ENCODE measurements at regions not wholly inside any gene's neighbourhood (a gene's known extent, or its start where the extent isn't known, plus 50 kb on each side); places are given as distances from the start of the nearest gene placed in this dataset.

- Histone ChIP-seq H3K27me3 (ENCODE audit: insufficient read depth, low read length, poor library complexity) (no peaks in the 10 kb centered on the region), H3K36me3 (ENCODE audit: insufficient read depth, low read length) (no peaks in the 10 kb centered on the region), H3K4me1 (ENCODE audit: insufficient read depth, low read length) (peaks cover 24% of the 10 kb centered on the region), H4K20me1 (ENCODE audit: insufficient read depth, low read length) (no peaks in the 10 kb centered on the region), H2AFZ (ENCODE audit: low read depth, low read length) (no peak overlapping the region), H3K79me2 (ENCODE audit: insufficient read depth, low read length) (no peaks in the 10 kb centered on the region), H3K9ac (ENCODE audit: low read depth, low read length) (no peak overlapping the region), H3K4me2 (ENCODE audit: insufficient read depth, low read length) (no peak overlapping the region), H3K27ac (ENCODE audit: low read length) (no peak overlapping the region), H3K9me3 (ENCODE audit: insufficient read depth, low read length, severe bottlenecking) (no peaks in the 10 kb centered on the region), H3K4me3 (ENCODE audit: low read depth in 1 of 2, low read length in 2 of 2) (no peak overlapping the region)
- DNase-seq (no peak), ATAC-seq (ENCODE audit: insufficient read depth, low read depth) (no peak)
- TF ChIP-seq EZH2 (IDR thresholded peaks at IDR 0.05; ENCODE audit: borderline replicate concordance, low read depth, low read length, severe bottlenecking): no peak
- TF ChIP-seq, protein P1, sequence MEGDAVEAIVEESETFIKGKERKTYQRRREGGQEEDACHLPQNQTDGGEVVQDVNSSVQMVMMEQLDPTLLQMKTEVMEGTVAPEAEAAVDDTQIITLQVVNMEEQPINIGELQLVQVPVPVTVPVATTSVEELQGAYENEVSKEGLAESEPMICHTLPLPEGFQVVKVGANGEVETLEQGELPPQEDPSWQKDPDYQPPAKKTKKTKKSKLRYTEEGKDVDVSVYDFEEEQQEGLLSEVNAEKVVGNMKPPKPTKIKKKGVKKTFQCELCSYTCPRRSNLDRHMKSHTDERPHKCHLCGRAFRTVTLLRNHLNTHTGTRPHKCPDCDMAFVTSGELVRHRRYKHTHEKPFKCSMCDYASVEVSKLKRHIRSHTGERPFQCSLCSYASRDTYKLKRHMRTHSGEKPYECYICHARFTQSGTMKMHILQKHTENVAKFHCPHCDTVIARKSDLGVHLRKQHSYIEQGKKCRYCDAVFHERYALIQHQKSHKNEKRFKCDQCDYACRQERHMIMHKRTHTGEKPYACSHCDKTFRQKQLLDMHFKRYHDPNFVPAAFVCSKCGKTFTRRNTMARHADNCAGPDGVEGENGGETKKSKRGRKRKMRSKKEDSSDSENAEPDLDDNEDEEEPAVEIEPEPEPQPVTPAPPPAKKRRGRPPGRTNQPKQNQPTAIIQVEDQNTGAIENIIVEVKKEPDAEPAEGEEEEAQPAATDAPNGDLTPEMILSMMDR (IDR thresholded peaks at IDR 0.05; ENCODE audit: borderline replicate concordance, extremely low read depth, low read length, poor library complexity, severe bottlenecking): no peak
Measured at GRCh38 chr5:68418680-68419079, 203.1 kb downstream of the PIK3R1 start.

GRCh38 chr5:68419081-68419636, 203.6 kb downstream of the PIK3R1 start:
- H3K79me2 ChIP-seq (ENCODE audit: insufficient read depth, low read length): no peaks in the 10 kb centered on the region
- H3K36me3 ChIP-seq (ENCODE audit: insufficient read depth, low read length): no peaks in the 10 kb centered on the region
- ATAC-seq (ENCODE audit: insufficient read depth, low read depth) (no peak), DNase-seq (no peak)
- no peak overlapping the region for H3K4me2 ChIP-seq (ENCODE audit: insufficient read depth, low read length)
- H3K4me3 ChIP-seq (ENCODE audit: low read depth in 1 of 2, low read length in 2 of 2): no peak overlapping the region
- TF ChIP-seq EZH2 (IDR thresholded peaks at IDR 0.05; ENCODE audit: borderline replicate concordance, low read depth, low read length, severe bottlenecking): no peak
- TF ChIP-seq, protein P1 (IDR thresholded peaks at IDR 0.05; ENCODE audit: borderline replicate concordance, extremely low read depth, low read length, poor library complexity, severe bottlenecking): no peak
- H3K4me1 ChIP-seq (ENCODE audit: insufficient read depth, low read length): peaks cover 19% of the 10 kb centered on the region
- H2AFZ ChIP-seq (ENCODE audit: low read depth, low read length): no peak overlapping the region
- no peaks in the 10 kb centered on the region for H3K9me3 ChIP-seq (ENCODE audit: insufficient read depth, low read length, severe bottlenecking)
- no peak overlapping the region for H3K9ac ChIP-seq (ENCODE audit: low read depth, low read length)
- no peaks in the 10 kb centered on the region for H4K20me1 ChIP-seq (ENCODE audit: insufficient read depth, low read length)
- H3K27ac ChIP-seq (ENCODE audit: low read length): no peak overlapping the region
- H3K27me3 ChIP-seq (ENCODE audit: insufficient read depth, low read length, poor library complexity): no peaks in the 10 kb centered on the region

GRCh38 chr5:68419637-68420452, 204.3 kb downstream of the PIK3R1 start:
- DNase-seq (no peak), ATAC-seq (ENCODE audit: insufficient read depth, low read depth) (no peak)
- no peak overlapping the region for H3K4me2 ChIP-seq (ENCODE audit: insufficient read depth, low read length)
- H3K4me3 ChIP-seq (ENCODE audit: low read depth in 1 of 2, low read length in 2 of 2): no peak overlapping the region
- H3K27ac ChIP-seq (ENCODE audit: low read length): no peak overlapping the region
- H3K4me1 ChIP-seq (ENCODE audit: insufficient read depth, low read length): peaks cover 19% of the 10 kb centered on the region
- H2AFZ ChIP-seq (ENCODE audit: low read depth, low read length): no peak overlapping the region
- TF ChIP-seq EZH2 (IDR thresholded peaks at IDR 0.05; ENCODE audit: borderline replicate concordance, low read depth, low read length, severe bottlenecking): no peak
- TF ChIP-seq, protein P1 (IDR thresholded peaks at IDR 0.05; ENCODE audit: borderline replicate concordance, extremely low read depth, low read length, poor library complexity, severe bottlenecking): no peak
- no peaks in the 10 kb centered on the region for H3K27me3 ChIP-seq (ENCODE audit: insufficient read depth, low read length, poor library complexity)
- no peaks in the 10 kb centered on the region for H3K9me3 ChIP-seq (ENCODE audit: insufficient read depth, low read length, severe bottlenecking)
- H3K79me2 ChIP-seq (ENCODE audit: insufficient read depth, low read length): no peaks in the 10 kb centered on the region
- no peak overlapping the region for H3K9ac ChIP-seq (ENCODE audit: low read depth, low read length)
- no peaks in the 10 kb centered on the region for H4K20me1 ChIP-seq (ENCODE audit: insufficient read depth, low read length)
- H3K36me3 ChIP-seq (ENCODE audit: insufficient read depth, low read length): no peaks in the 10 kb centered on the region

Data from DND-41 (cell line).